Prostate gland (tissue), 2 donors: ENCODE measurements at regions not wholly inside any gene's neighbourhood (a gene's known extent, or its start where the extent isn't known, plus 50 kb on each side); places are given as distances from the start of the nearest gene placed in this dataset.
"Not testable (repeated sequence)": the region's sequence is repeated elsewhere in the genome, so short reads cannot be mapped to it uniquely, and the experiment has no call there.

Experiments
- POLR2A ChIP-seq: fragments of 450-650 bp; IDR thresholded peaks from one replicate; pipeline ENCODE4 v1.6.1; 2016; ENCODE audit warnings: antibody characterized with exemption, mild to moderate bottlenecking
- POLR2AphosphoS5 ChIP-seq: sonication (generic); formaldehyde crosslinking; IDR thresholded peaks from one replicate; pipeline ENCODE4 v1.6.1; 2017; ENCODE audit warnings: antibody characterized with exemption
- TF ChIP-seq, protein P1 (sequence below), 4 experiments: fragments of 200-600 bp in 2 of 4; fragments of 450-650 bp in 2 of 4; sonication (generic) in 2 of 4; IDR thresholded peaks; 1 replicate in 3 of 4; 2 replicates in 1 of 4; pipeline ENCODE4 v1.5.1; 2016 to 2019; ENCODE audit warnings: antibody characterized with exemption in 4 of 4, mild to moderate bottlenecking in 2 of 4, moderate library complexity in 2 of 4

- TF ChIP-seq, protein P1, sequence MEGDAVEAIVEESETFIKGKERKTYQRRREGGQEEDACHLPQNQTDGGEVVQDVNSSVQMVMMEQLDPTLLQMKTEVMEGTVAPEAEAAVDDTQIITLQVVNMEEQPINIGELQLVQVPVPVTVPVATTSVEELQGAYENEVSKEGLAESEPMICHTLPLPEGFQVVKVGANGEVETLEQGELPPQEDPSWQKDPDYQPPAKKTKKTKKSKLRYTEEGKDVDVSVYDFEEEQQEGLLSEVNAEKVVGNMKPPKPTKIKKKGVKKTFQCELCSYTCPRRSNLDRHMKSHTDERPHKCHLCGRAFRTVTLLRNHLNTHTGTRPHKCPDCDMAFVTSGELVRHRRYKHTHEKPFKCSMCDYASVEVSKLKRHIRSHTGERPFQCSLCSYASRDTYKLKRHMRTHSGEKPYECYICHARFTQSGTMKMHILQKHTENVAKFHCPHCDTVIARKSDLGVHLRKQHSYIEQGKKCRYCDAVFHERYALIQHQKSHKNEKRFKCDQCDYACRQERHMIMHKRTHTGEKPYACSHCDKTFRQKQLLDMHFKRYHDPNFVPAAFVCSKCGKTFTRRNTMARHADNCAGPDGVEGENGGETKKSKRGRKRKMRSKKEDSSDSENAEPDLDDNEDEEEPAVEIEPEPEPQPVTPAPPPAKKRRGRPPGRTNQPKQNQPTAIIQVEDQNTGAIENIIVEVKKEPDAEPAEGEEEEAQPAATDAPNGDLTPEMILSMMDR (IDR thresholded peaks at IDR 0.05) = not testable (repeated sequence)
- not testable (repeated sequence) for TF ChIP-seq POLR2AphosphoS5, POLR2A
Observed at GRCh38 chrX:151113200-151113599, 63.2 kb upstream of the GPR50 start.
